GM12864 (cell line): ENCODE measurements at regions not wholly inside any gene's neighbourhood (a gene's known extent, or its start where the extent isn't known, plus 50 kb on each side); places are given as distances from the start of the nearest gene placed in this dataset.

Experiments
- DNase-seq: peaks from one replicate; pipeline ENCODE4 v3.0.0-alpha.2; 2011; ENCODE audit warnings: low read depth
- H3K4me3 ChIP-seq: 2 replicates; pipeline ENCODE4 v1.5.1; 2011; ENCODE audit warnings: mild to moderate bottlenecking, low read depth, low read length, control low read depth
- CTCF ChIP-seq: IDR thresholded peaks from 2 replicates; pipeline ENCODE4 v1.5.1; 2011; ENCODE audit warnings: low read depth, mild to moderate bottlenecking, moderate library complexity, low read length, control low read depth, inconsistent platforms; ENCODE audit errors: missing control alignments

GRCh38 chr12:97813301-97813700, 350.7 kb downstream of the RMST start:
- H3K4me3 ChIP-seq = no peak overlapping the region
- DNase-seq = no peak
- TF ChIP-seq CTCF = no peak

- H3K4me3 ChIP-seq = no peak overlapping the region
- DNase-seq = no peak
- TF ChIP-seq CTCF = no peak
Observed at GRCh38 chr12:97821806-97822205, 359.2 kb downstream of the RMST start.

GRCh38 chr12:97835541-97835940, 372.9 kb downstream of the RMST start:
- no peak overlapping the region for H3K4me3 ChIP-seq
- no peak for TF ChIP-seq CTCF
- DNase-seq = no peak

- no peak overlapping the region for H3K4me3 ChIP-seq
- no peak for TF ChIP-seq CTCF
- DNase-seq = no peak
Observed at GRCh38 chr12:97837401-97837800, 374.8 kb downstream of the RMST start.

GRCh38 chr12:97848051-97848450, 385.4 kb downstream of the RMST start:
- DNase-seq = no peak
- TF ChIP-seq CTCF = no peak
- no peak overlapping the region for H3K4me3 ChIP-seq

GRCh38 chr12:97854477-97854876, 391.9 kb downstream of the RMST start:
- H3K4me3 ChIP-seq = no peak overlapping the region
- no peak for DNase-seq
- no peak for TF ChIP-seq CTCF

- TF ChIP-seq CTCF = no peak
- no peak overlapping the region for H3K4me3 ChIP-seq
- no peak for DNase-seq
Observed at GRCh38 chr12:97862072-97862471, 399.5 kb downstream of the RMST start.
